Pancreas (tissue), 10 donors: ENCODE measurements at regions not wholly inside any gene's neighbourhood (a gene's known extent, or its start where the extent isn't known, plus 50 kb on each side); places are given as distances from the start of the nearest gene placed in this dataset.

Source experiments
- ATAC-seq, 4 donors: fragments of 200-7000 bp; cut with Tn5 transposase; one replicate each; pipeline versions ENCODE4 v1.8.0 to v1.9.1; 2020; ENCODE audit warnings: mild to moderate bottlenecking in 4 of 4, moderate library complexity in 4 of 4
- DNase-seq, 6 donors: peaks; one replicate each; pipeline ENCODE4 v3.0.0-alpha.2; 2020
- FAIRE-seq: peaks from 2 replicates; lab custom pipeline; 2012; peaks lifted over from hg19 to GRCh38; lab: Jason Lieb, UNC
- H3K27ac ChIP-seq, 4 donors: fragments of 200-600 bp; sonication (generic); 1 replicate in 3 of 4; 2 replicates in 1 of 4; pipeline versions ENCODE4 v1.5.0 to v1.8.0; 2020
- H3K27me3 ChIP-seq, 4 donors: fragments of 200-600 bp; one replicate each; pipeline ENCODE4 v1.8.0; 2021
- H3K36me3 ChIP-seq, 3 donors: fragments of 200-600 bp; sonication (generic) in 1 of 3; one replicate each; pipeline versions ENCODE4 v1.5.0 to v1.8.0; 2020 to 2021
- H3K4me1 ChIP-seq, 3 donors: fragments of 200-600 bp; one replicate each; pipeline ENCODE4 v1.8.0; 2021
- H3K4me3 ChIP-seq, 4 donors: fragments of 200-600 bp; sonication (generic) in 2 of 4; one replicate each; pipeline versions ENCODE4 v1.5.0 to v1.8.0; 2020 to 2021
- H3K9me3 ChIP-seq, 4 donors: fragments of 200-600 bp; one replicate each; pipeline ENCODE4 v1.8.0; 2021
- WGBS, 2 donors: extraction: QIAGEN DNeasy Blood & Tissue Kit; methylation state at CpG; one replicate each; pipeline ENCODE4 v1.1.7; 2013; 5-methylcytosine and 5-hydroxymethylcytosine counted together
- intact Hi-C, 3 donors: fragments of 100-400 bp; cut with DNase I; formaldehyde crosslinking; loops; one replicate each; pipeline versions ENCODE4 v1.11.1 to v1.14.2; 2022
- TF ChIP-seq, protein P1 (sequence below), 4 donors: fragments of 200-600 bp; sonication (generic) in 3 of 4; IDR thresholded peaks; one replicate each; pipeline versions ENCODE4 v1.5.0 to v1.8.0; 2021; ENCODE audit warnings: antibody characterized with exemption in 4 of 4
- donor health status: healthy with polysubstance abuse.
- donor health status: DM: no; HTN: no; CAD: no; lungs with moderate emphysema.
- donor health status: DM: no; HTN: no; CAD: no.
- donor health status: control.
- donor health status: control.
- donor health status: Bipolar disorder and iron deficiency.
- donor health status: DM: yes; HTN: yes; CAD: no.
- donor health status: DM: no; HTN: no; CAD: no.
- donor health status: DM: no; HTN: no; CAD: no.
- donor health status: DM: yes; HTN: yes; CAD: no.

DNA sequence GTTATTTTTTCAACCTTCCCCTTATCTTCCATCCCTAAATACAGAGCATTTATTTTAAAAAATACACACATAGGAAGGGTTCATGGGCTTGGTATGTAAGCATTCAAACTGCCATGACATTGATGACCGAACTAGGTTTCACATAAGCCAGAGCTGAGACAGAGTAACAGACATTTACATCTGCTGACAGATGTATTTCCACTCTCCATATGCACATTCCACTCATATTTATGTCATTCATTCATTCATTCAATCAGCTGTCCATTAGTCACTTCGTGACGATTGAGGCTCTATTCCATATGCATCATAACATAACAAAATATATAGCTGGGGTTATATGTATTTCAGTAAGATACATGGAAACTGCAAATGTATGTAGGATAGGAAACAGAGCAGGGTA is 145.5 kb upstream of the OTX2 start:
- WGBS, 2 donors = 73 to 81% methylated on average over 3 of the region's 3 CpGs
- no peak for DNase-seq
- Histone ChIP-seq H3K36me3 (no peaks in the 10 kb centered on the region), H3K4me3 (no peak overlapping the region), H3K9me3 (no peaks in the 10 kb centered on the region), H3K27me3 (peaks cover 0 to 3% (median 0%) of the 10 kb centered on the region in 4 donors), H3K4me1 (no peaks in the 10 kb centered on the region), H3K27ac (no peak overlapping the region)
- no peak for ATAC-seq
- intact Hi-C loops = no loop called here
- no peak for FAIRE-seq
- TF ChIP-seq, protein P1, sequence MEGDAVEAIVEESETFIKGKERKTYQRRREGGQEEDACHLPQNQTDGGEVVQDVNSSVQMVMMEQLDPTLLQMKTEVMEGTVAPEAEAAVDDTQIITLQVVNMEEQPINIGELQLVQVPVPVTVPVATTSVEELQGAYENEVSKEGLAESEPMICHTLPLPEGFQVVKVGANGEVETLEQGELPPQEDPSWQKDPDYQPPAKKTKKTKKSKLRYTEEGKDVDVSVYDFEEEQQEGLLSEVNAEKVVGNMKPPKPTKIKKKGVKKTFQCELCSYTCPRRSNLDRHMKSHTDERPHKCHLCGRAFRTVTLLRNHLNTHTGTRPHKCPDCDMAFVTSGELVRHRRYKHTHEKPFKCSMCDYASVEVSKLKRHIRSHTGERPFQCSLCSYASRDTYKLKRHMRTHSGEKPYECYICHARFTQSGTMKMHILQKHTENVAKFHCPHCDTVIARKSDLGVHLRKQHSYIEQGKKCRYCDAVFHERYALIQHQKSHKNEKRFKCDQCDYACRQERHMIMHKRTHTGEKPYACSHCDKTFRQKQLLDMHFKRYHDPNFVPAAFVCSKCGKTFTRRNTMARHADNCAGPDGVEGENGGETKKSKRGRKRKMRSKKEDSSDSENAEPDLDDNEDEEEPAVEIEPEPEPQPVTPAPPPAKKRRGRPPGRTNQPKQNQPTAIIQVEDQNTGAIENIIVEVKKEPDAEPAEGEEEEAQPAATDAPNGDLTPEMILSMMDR (IDR thresholded peaks at IDR 0.05) = no peak

DNA sequence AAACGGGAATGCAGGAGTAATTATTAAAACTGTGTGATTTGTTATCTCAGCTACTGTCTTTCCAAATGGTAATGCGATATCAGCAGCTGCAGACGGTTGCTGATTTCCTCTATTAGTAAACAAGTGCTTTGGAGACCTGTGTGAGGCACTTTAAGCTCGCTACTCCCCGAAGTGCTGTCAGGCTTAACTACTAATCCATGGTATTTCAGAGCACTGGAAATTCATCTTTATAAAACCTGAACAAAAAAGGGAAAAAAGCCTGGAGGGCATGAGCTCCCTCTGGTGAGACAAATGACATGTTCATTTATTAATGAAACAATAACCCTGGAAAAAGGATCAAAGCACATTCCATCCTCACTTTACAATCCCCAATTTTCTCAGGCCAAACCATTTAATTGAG is 143.6 kb upstream of the OTX2 start:
- intact Hi-C loops = no loop called here
- Histone ChIP-seq H3K36me3 (no peaks in the 10 kb centered on the region), H3K4me3 (no peak overlapping the region), H3K27ac (no peak overlapping the region), H3K9me3 (no peaks in the 10 kb centered on the region), H3K4me1 (no peaks in the 10 kb centered on the region), H3K27me3 (peaks cover 0 to 3% (median 0%) of the 10 kb centered on the region in 4 donors)
- 14 to 16% methylated on average over 5 of the region's 5 CpGs for WGBS, 2 donors
- TF ChIP-seq, protein P1 (IDR thresholded peaks at IDR 0.05) = no peak
- FAIRE-seq (no peak), ATAC-seq (no peak), DNase-seq (no peak)

DNA sequence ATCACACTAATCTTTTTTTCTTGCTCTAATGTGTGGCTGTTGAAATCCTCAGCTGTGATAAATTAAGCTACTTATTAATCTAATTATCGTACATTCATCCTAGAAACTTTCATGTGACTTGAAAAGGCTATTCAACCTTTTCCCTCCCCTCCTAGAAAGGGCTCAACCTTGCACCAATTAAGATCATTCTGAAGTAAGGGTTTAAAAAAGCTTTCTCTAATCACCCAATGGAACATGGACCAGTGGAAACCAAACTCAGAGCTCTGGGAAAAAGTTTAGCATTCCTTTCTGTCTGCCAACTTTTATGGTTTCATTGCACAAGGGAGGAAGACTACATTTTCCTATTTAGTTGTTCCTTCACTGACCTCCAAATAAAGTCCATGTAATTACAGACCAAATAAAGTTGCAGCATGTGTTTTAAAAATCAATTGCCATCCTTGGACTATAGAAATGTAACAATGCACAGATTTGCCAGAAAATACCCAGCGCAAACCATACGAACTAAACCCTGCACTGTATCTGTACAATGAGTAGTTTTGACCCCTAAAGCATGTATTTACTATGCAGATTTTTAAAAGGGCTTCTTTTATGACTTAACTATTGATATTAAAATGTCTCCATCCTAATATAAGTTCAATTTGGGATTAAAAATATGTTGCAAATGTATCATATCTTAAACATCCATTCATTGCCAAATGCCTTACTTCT is 142.6 kb upstream of the OTX2 start:
- H3K27ac ChIP-seq = no peak overlapping the region
- H3K9me3 ChIP-seq = no peaks in the 10 kb centered on the region
- 65 to 69% methylated on average over 3 of the region's 3 CpGs for WGBS, 2 donors
- peaks cover 0 to 3% (median 0%) of the 10 kb centered on the region in 4 donors for H3K27me3 ChIP-seq
- no peak for DNase-seq
- H3K4me3 ChIP-seq = no peak overlapping the region
- no peak for FAIRE-seq
- intact Hi-C loops = no loop called here
- no peak for ATAC-seq
- no peaks in the 10 kb centered on the region for H3K4me1 ChIP-seq
- TF ChIP-seq, protein P1 (IDR thresholded peaks at IDR 0.05) = no peak
- H3K36me3 ChIP-seq = no peaks in the 10 kb centered on the region

DNA sequence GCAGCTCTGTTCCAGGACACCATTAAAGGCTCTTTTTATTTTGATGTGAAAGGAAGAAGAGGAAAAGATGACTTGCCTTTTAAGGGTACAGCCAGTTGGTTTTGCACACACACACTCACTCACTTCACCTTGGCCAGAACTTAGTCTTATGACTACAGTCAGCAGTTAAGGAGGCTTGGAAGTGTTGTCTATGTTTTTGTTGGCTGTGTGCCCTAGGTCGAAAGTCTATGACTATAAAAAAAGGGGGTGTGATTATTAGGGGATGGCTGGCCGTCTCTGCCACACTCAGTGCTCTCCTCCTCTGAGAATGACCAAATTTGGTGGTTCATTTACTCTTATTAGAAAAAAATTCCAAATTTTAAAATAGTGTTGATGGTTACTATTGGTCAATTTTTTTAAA is 139.5 kb upstream of the OTX2 start:
- Histone ChIP-seq H3K4me1 (no peaks in the 10 kb centered on the region), H3K27ac (no peak overlapping the region), H3K36me3 (no peaks in the 10 kb centered on the region), H3K27me3 (peaks cover 0 to 3% (median 0%) of the 10 kb centered on the region in 4 donors), H3K4me3 (no peak overlapping the region), H3K9me3 (no peaks in the 10 kb centered on the region)
- WGBS, 2 donors = 7 to 11% methylated on average over 2 of the region's 2 CpGs
- TF ChIP-seq, protein P1 (IDR thresholded peaks at IDR 0.05) = no peak
- intact Hi-C loops = no loop called here
- DNase-seq (peak in 3 of 6 donors; percentile 21 to 58 (median 41)), ATAC-seq (peak; percentile 75 to 90 (median 86)), FAIRE-seq (no peak)

DNA sequence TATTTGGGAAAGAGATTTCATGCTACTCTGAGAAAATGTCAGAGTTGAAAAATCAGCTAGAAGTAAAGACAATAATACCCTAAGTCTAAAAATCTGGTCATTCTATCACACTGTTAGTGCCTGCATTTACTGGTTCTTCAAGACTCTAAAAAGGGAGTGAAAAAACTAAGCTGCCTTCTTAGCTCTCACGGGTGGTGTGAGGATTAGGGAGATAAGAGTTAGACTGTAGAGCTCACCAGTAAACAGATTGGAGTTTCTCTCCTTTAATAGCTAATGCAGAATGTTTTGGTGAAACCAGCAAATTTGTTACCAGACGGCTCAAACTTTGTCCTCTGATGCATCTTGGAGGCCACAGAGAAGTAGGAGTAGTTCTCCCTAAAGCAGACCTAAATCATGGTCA is 135.0 kb upstream of the OTX2 start:
- DNase-seq (no peak), FAIRE-seq (no peak), ATAC-seq (no peak)
- no peaks in the 10 kb centered on the region for H3K36me3 ChIP-seq
- H3K27me3 ChIP-seq = peaks cover 0 to 8% (median 0%) of the 10 kb centered on the region in 4 donors
- no peak overlapping the region for H3K27ac ChIP-seq
- H3K9me3 ChIP-seq = no peaks in the 10 kb centered on the region
- 27 to 34% methylated on average over 2 of the region's 2 CpGs for WGBS, 2 donors
- H3K4me3 ChIP-seq = no peak overlapping the region
- no peaks in the 10 kb centered on the region for H3K4me1 ChIP-seq
- intact Hi-C loops = no loop called here
- TF ChIP-seq, protein P1 (IDR thresholded peaks at IDR 0.05) = no peak
